ENCODE measurements at regions not wholly inside any gene's neighbourhood (a gene's known extent, or its start where the extent isn't known, plus 50 kb on each side); places are given as distances from the start of the nearest gene placed in this dataset.

- DNase-seq (ENCODE audit: low read depth in 4 of 4, low spot score in 3 of 4): no peak
Observed at GRCh38 chr3:23004971-23005370, 198.2 kb upstream of the UBE2E2 start.

- DNase-seq (ENCODE audit: low read depth in 4 of 4, low spot score in 3 of 4): no peak
Observed at GRCh38 chr3:23017801-23018200, 185.3 kb upstream of the UBE2E2 start.

- no peak for DNase-seq (ENCODE audit: low read depth in 4 of 4, low spot score in 3 of 4)
Observed at GRCh38 chr3:23019596-23020300, 183.4 kb upstream of the UBE2E2 start.

- DNase-seq (ENCODE audit: low read depth in 4 of 4, low spot score in 3 of 4): no peak
Observed at GRCh38 chr3:23028294-23028693, 174.8 kb upstream of the UBE2E2 start.

- no peak for DNase-seq (ENCODE audit: low read depth in 4 of 4, low spot score in 3 of 4)
Observed at GRCh38 chr3:23029001-23029400, 174.1 kb upstream of the UBE2E2 start.

GRCh38 chr3:23035927-23036640, 167.0 kb upstream of the UBE2E2 start:
- DNase-seq (ENCODE audit: low read depth in 4 of 4, low spot score in 3 of 4): no peak

GRCh38 chr3:23036728-23037127, 166.4 kb upstream of the UBE2E2 start:
- no peak for DNase-seq (ENCODE audit: low read depth in 4 of 4, low spot score in 3 of 4)

- no peak for DNase-seq (ENCODE audit: low read depth in 4 of 4, low spot score in 3 of 4)
Observed at GRCh38 chr3:23038471-23038870, 164.7 kb upstream of the UBE2E2 start.

- no peak for DNase-seq (ENCODE audit: low read depth in 4 of 4, low spot score in 3 of 4)
Observed at GRCh38 chr3:23041918-23042696, 161.0 kb upstream of the UBE2E2 start.

- DNase-seq (ENCODE audit: low read depth in 4 of 4, low spot score in 3 of 4): no peak
Observed at GRCh38 chr3:23044463-23044862, 158.7 kb upstream of the UBE2E2 start.

- no peak for DNase-seq (ENCODE audit: low read depth in 4 of 4, low spot score in 3 of 4)
Observed at GRCh38 chr3:23046536-23046935, 156.6 kb upstream of the UBE2E2 start.

- no peak for DNase-seq (ENCODE audit: low read depth in 4 of 4, low spot score in 3 of 4)
Observed at GRCh38 chr3:23051240-23052140, 151.6 kb upstream of the UBE2E2 start.

- no peak for DNase-seq (ENCODE audit: low read depth in 4 of 4, low spot score in 3 of 4)
Observed at GRCh38 chr3:23052208-23052607, 150.9 kb upstream of the UBE2E2 start.

- DNase-seq (ENCODE audit: low read depth in 4 of 4, low spot score in 3 of 4): no peak
Observed at GRCh38 chr3:23052620-23053019, 150.5 kb upstream of the UBE2E2 start.

- no peak for DNase-seq (ENCODE audit: low read depth in 4 of 4, low spot score in 3 of 4)
Observed at GRCh38 chr3:23055733-23056376, 147.3 kb upstream of the UBE2E2 start.

GRCh38 chr3:23062582-23062981, 140.5 kb upstream of the UBE2E2 start:
- no peak for DNase-seq (ENCODE audit: low read depth in 4 of 4, low spot score in 3 of 4)

- no peak for DNase-seq (ENCODE audit: low read depth in 4 of 4, low spot score in 3 of 4)
Observed at GRCh38 chr3:23062982-23063381, 140.1 kb upstream of the UBE2E2 start.

- DNase-seq (ENCODE audit: low read depth in 4 of 4, low spot score in 3 of 4): no peak
Observed at GRCh38 chr3:23067116-23067515, 136.0 kb upstream of the UBE2E2 start.

GRCh38 chr3:23068016-23068728, 135.0 kb upstream of the UBE2E2 start:
- DNase-seq (ENCODE audit: low read depth in 4 of 4, low spot score in 3 of 4): no peak

Measured in right renal pelvis (tissue), 4 donors.